GM18867 (cell line): ENCODE measurements at regions not wholly inside any gene's neighbourhood (a gene's known extent, or its start where the extent isn't known, plus 50 kb on each side); places are given as distances from the start of the nearest gene placed in this dataset.
"Not testable (repeated sequence)": the region's sequence is repeated elsewhere in the genome, so short reads cannot be mapped to it uniquely, and the experiment has no call there.

ENCODE experiments used
- ATAC-seq: cut with Tn5 transposase; IDR thresholded peaks from one replicate; pipeline ENCODE4 v1.9.1; 2021; ENCODE audit warnings: mild to moderate bottlenecking, moderate library complexity; ENCODE audit not compliant: unreplicated experiment

DNA sequence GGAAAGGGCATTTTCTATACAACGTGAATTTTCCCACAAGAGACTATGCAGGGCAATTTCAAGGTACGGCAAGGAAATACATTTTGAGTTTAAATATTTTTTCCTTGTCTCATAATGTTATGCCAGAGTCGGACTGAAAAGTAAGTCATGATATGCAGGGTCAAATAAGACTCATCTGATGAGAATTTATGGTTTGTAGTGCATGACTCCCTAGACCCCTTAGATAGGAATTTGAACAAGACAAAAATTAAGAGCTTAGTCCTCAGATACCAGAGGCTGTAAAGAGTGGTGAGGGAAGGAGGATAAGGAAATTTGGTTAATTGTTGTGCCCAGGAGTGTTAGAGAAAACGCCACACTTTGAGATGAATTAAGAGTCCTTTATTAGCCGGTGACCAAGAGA is 616.6 kb downstream of the XPNPEP1 start:
- no peak for ATAC-seq

DNA sequence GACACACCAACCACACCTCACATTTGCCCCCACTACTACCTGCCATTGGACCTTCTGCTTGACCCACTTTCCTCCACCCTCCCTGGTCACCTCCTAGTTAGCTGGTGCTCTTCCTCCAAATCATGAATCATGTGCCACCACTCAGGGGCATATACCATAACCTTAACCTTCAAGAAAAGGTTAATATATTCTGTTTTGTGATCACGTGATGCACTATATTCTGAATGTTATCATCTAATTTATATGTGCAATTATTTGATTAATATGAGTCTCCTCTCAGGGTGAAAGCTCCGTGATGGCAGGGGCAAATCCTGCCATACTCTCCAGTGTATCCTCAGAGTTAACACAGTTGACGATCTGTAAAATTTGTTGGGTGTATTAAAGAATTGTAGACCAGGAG is 635.5 kb downstream of the XPNPEP1 start:
- ATAC-seq, result no peak

DNA sequence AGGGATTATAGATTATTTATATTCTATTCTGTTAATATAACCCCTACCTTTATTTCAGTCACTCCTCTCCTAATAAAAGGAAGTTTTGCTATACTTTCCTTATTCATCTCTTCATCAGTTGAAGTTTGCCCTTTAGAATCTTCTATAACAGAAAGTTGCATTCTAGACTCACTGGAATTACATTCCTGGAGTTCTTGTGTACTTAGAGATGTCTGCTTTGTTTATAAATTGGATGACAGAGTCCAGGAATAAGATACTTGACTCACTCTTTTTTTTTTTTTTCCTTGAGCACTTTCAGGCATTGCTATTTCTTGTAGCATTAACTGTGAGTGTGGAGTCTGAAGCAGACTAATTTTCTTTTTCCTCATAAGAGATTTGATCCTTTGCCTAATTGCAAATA is 640.8 kb downstream of the XPNPEP1 start:
- no peak for ATAC-seq

DNA sequence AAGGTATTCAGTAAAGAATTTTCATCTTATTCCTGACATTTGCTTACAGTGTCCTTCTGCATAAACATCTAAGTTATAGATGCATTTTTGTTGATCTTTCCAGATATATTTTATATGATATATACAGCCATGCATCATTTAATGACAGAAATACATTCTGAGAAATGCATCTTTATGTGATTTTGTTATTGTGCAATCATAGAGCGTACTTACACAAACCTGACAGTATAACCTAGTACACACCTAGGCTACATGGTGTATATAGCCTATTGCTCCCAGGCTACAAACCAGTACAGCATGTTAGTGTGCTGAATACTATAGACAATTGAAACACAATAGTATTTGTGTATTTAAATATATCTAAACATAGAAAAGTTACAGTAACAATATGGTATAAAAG is 642.0 kb downstream of the XPNPEP1 start:
- ATAC-seq, result no peak

DNA sequence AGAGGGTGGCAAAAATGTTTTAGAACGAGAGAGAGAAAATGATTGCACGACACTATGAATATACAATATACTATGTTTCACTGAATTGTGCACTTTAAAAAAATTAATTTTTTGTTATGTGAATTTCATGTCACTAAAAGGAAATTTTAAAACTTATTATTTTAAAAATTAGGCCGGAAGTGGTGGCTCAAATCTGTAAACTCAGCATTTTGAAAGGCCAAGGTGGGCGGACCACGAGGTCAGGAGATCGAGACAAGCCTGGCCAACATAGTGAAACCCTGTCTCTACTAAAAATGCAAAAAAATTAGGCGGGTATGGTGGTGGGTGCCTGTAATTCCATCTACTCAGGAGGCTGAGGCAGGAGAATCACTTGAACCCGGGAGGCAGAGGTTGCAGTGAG is 642.5 kb downstream of the XPNPEP1 start:
- ATAC-seq, result no peak

DNA sequence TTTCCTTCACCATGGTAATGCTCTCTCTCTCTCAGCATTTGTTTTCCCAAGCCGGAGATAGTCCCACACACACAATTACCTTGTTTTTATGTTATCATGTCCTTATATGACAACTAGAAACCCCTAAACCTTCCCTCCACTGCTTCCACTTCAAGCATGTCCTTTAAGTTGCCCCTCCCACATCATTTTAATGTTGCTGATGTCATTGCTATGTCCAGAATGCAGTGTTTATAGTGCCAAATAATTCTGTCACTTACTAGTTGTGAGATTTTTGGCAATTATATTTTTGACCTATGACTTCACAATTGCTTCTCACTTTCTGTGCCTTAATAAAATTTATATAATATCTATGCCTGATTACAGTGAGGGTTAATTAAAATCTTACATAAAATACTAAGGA is 645.9 kb downstream of the XPNPEP1 start:
- no peak for ATAC-seq

DNA sequence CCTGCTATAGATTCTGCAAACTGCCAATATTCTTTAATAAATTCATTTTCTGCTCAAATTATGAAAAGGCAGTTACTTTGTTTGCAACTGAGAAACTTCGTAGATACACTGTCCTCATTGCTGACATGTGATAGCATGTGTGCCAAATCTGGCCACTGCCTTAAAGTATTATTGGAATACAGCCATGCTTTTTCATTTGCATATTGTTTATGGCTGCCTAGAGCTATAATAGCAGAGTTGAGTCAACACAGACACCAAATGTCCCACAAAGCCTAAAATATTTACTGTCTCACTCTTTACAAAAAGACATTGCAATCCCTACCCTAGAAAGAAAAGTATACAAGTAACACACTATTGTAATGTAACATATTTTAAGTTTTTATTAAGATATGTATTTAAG is 647.4 kb downstream of the XPNPEP1 start:
- ATAC-seq, result no peak

DNA sequence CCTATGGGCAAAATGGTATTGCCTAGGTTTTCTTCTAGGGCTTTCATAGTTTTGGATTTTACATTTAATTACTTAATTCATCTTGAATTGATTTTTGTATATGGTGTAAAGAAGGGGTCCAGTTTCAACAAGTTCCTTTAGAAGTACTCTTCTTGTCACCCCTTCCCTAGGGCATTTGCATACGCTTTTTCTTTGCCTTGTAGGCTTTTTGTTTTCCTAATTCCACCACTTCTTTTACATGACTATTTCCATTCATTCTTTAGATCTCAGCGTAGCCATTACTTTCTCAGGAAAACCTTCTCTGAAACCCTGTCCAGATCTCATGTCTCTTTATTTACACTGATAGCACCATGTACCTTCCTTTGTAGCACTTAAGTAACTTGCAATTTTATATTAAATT is 648.6 kb downstream of the XPNPEP1 start:
- ATAC-seq, result no peak

DNA sequence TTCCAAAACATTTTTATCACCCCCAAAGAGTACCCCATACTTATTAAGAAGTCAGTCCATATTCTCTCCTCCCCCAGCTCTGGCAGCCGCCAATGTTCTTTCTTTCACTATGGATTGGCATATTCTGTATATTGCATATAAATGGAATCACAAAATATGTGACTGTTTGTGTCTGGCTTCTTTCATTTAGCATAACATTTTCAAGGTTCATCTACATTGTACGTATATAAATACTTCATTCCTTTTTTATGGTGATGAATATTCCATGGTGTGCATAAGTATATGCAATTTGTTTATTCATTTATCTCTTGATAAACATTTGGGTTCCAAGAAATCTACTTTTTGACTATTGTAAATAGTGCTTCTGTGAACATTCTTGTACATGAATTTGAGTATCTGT is 653.1 kb downstream of the XPNPEP1 start:
- no peak for ATAC-seq

DNA sequence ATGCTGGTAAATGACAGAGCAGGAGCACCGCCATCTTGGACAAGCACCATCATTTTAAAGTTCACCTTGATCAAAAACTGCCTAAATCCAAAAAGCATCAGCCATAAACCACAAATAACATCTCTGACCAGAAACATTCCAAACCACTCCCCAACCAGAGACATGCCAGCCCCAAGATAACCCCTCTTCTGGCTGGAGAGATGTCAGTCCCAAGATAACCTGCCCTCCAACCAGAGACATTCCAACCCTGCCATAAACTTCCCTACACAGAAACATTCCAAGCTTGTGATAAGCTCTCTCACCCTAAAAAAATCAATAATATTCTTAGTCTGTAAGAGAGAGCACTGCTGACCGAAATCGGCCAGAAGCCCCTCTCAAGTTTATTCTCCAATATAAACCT is 659.3 kb downstream of the XPNPEP1 start:
- no peak for ATAC-seq

DNA sequence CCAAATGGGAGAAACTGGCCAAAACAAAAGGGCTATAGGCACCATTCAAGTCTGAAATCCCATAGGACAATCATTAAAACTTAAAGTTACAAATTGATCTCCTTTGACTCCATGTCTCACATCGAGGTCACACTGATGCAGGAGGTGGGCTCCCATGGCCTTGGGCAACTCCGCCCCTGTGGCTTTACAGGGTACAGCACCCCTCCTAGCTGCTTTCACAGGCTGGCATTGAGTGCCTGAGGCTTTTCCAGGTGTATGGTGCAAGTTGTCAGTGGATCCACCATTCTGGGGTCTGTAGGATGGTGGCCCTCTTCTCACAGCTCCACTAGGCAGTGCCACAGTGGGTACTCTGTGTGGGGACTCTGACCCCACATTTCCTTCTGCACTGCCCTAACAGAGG is 662.1 kb downstream of the XPNPEP1 start:
- ATAC-seq, result no peak

DNA sequence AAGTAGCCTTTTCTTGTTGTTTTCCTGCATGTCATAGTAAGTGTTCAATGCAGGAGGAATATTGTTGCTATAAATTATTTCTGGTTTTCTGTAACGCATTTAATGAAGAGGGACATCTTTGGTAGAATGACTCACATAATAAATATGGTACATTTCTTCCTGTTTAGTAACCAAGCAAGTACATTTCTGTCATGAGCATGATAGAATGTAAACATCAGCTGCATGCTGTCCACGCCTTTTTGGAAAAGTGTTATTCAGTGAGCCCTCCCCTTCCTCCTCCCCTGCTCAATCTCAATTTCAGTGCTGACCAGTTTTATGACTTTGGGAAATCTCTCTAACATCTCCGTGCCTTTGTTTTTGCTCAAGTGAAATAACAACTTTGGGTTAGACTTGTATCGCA is 664.0 kb downstream of the XPNPEP1 start:
- ATAC-seq, result no peak

DNA sequence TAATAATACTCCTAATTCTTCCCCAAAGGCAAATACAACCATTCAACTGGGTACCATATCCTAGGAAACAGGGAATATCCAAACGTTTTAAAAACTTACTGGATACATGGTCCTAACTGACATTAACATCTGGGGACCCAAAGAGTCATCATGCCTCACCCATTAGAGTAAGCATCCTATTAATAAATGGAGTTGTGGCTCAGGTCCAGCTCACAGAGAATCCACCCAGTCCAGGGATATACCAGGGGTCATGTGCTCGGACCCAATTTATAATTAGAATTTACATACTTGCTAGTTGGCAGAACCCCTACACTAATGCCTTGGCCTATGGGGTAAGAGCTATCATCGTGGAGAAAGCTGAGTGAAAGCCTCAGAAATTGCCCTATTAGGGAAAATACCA is 670.0 kb downstream of the XPNPEP1 start:
- ATAC-seq, result no peak

DNA sequence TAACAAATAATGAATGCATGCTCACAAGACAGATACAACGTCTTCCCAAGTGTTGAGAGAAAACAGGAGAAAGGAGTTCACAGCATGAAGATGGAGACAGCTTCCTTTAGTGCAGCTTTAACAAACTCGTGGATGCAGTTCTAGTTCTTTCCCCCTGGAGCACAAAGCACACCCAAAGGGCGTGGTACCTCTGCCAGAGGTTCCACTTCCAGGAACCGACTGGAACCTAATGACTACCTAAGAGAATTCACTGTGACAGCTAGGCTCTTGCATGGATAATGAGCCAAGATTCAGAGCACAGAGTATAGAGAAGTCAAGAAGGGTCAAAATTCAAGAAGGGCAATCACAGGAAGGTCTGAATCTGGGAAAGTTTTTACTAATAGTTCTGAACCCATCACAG is 673.2 kb downstream of the XPNPEP1 start:
- ATAC-seq, result no peak

DNA sequence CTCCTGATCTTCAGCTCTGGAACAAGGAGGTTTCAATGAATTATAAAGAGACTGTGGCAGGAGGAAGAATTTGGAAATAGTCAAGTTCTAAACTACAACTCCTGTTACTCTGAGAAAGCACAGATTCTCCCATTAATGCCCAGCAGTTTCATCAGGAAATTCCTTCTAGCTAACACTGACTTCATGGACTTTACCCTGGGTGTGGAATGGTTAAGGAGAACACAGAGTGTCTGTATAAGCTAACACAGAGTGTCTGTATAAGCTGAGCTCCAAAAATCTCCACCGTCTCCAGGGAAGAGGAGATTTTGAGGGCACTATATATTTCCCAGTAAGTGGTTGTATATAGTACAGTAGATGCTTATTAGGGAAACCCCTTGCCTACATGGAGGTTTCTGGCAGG is 675.5 kb downstream of the XPNPEP1 start:
- no peak for ATAC-seq

DNA sequence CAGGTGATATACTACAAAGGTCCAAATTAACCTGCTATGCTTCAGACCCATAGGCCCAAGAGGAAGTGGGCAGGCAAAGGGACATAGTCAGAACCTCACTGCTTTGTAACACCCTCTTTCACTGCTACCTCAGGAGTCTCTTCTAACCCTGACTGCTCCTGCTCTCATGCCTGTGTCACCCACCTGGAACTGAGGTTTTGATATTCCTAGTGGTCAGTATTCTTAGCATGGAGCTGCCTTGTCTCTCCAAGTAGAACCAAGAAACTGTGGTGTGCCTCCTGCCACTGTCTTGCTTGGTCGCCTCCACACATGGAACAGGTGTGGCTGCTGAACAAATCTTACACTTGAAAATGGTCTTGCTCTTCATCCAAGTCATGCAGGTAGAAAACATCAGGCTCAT is 677.5 kb downstream of the XPNPEP1 start:
- ATAC-seq, result no peak

DNA sequence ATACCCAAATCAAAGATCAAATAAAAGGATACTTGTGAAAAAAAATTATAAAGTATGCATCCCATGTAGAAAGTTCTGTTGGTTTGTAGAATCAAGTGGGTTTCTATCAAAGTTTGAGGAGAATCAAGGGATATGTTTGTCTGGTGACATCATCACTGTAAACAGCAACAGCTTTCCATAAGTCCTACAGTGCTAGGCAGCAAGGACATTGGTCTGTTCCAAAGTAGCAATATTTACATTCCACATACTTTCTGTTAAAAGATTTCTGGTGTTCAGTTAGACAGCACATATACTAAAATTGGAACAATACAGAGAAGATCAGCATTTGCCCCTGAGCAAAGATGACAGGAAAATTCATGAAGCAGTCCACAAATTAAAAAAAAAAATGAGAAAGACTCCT is 683.9 kb downstream of the XPNPEP1 start:
- no peak for ATAC-seq

DNA sequence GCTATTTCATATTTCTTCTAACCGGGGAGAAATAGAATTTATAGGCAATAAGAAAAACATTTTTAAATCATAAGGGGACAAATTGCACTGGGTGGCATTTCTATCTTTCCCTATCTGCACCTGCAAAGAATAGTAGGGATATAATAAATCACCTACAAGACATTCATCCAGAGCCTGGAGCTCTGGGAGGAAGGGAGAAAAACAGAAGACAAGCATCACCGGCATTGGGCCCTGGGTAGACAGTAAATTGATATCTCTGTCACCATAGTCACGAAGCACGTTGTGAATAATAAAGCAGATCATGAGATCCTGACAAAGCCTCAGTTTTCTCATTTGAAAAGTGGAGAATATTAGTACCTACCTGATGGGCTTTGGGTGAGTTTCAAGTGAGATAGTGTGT is 685.6 kb downstream of the XPNPEP1 start:
- ATAC-seq, result no peak

DNA sequence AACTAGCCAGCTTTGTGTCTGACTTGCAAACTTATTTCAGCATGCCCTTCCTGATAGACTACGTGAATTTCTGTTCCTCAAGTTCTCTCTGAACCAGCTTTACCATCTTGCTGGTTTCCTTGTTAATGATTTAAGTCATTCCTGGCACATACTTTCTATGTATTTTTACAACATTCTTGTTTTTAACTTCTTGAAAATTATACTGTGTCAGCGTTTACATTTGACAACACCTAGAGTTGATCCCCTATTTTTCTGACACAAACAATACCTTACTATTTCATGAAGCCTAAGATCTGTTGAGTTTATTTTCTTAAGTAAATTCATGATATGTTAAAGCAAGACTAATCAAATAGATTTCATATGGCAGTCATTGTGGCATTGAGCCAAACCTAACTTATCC is 686.3 kb downstream of the XPNPEP1 start:
- ATAC-seq, result no peak

DNA sequence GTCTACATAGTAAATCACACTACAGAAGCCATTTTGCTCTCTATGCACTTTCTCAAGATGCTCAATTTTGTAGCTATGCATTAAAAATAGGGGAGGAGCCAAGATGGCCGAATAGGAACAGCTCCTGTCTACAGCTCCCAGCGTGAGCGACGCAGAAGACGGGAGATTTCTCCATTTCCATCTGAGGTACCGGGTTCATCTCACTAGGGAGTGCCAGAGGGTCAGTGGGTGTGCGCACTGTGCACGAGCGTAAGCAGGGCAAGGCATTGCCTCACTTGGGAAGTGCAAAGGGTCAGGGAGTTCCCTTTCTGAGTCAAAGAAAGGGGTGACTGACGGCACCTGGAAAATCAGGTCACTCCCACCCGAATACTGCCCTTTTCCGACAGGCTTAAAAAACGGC is 699.8 kb downstream of the XPNPEP1 start:
- ATAC-seq, result not testable (repeated sequence)

DNA sequence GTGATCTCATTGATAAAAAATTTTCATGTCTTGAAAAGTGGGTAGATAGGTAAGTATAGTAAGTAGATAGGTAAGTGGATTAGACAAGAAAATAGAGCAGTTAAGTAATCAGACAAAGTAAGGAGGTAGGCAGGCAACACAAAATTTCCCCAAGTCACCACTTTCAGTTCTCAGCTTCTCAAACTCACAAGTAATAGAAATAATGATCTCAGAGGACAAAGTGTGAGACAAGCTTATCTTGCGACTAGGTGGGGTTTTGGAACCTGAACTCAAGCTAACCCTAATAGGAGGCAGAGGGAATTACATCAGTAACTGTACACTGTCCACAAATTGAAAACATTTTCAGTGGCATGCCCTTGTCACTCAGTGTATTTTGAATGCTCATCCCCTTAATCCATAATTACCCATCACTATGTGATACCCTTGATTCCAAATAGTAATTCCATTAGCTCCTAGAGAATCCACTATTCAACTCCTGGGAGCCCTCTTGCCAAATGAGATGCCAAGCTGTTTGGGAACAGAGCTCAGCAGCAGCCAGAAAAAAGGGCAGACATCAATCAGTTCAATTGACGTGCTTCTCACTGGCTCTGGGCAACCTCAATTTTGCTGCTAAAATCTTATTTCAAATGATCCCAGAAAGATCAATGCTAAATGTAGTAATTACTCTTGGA is 703.2 kb downstream of the XPNPEP1 start:
- ATAC-seq, result no peak

DNA sequence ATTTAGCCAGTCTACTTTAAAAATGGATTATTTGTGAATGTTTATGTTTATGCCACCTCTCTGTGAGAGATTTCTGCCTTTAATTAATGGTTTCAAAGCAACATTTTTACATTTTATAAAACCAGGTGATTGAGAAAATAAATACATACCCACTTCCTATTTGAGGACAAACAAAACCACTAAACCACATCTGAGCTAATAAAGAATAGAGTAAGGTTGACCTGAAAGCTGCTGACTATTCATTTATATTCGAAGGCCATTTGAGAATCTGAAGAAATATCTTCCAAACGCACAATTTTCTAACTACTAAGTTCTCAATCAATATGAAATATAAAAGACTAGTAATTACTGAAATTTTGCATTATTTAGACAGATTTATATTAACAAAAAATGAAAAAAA is 705.1 kb downstream of the XPNPEP1 start:
- ATAC-seq, result no peak

DNA sequence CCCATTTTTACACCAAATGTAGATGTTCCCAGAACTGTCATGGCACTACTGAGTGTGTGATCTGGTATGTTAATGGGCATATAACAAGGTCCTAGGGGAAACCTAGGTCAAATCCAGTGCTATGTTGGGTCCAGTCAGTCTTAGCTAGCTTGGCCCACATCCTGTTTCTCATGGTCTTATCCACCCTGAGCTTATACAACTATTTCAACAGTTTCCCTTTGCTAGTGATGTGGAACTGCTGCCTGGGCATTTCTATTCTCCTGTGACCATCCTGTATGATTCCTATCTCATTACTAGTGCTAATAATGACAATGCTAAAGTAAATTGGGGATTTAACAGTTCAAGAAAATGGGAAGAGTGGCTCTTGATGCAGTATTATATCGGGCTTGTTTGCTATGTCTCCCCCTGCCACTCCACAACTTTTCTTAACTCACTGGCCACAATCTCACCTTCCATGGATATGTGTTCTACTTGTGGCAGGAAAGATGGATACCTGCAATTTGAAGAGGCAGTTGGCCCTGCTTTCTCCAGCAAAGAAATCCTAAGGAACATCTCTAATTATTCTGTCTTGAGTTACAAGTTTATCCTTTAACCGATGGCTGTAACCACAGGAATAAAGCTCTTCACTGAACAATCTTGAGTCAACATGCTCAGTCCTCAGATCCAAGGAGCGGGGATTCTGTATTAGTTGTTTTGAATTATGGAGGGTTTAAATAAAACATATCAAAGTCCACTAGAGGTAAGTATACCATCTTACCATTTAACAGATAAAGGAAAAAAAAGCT is 707.8 kb downstream of the XPNPEP1 start:
- ATAC-seq, result no peak
